ENCODE measurements at regions not wholly inside any gene's neighbourhood (a gene's known extent, or its start where the extent isn't known, plus 50 kb on each side); places are given as distances from the start of the nearest gene placed in this dataset.

DNA sequence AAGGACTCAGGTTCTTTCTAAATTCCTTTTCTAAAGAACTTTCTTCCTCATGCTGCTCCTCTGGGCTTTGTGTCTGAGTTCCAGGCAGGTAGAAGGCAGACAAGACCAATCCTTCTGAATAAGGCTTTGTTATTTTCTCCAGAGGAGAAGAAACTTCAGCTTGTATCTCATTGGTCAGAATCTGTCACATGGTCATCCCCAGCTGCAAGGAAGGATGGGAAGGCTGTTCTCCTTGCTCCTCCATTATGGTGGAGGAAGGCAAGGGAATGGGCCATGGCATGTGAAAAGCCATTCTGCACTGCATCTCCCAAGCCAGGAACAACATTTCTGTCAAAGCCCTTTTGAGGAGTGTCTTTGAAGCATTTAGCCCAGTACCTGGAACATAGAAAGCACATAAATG, 50.6 kb upstream of the NTPCR start:
- TF ChIP-seq, protein P1, sequence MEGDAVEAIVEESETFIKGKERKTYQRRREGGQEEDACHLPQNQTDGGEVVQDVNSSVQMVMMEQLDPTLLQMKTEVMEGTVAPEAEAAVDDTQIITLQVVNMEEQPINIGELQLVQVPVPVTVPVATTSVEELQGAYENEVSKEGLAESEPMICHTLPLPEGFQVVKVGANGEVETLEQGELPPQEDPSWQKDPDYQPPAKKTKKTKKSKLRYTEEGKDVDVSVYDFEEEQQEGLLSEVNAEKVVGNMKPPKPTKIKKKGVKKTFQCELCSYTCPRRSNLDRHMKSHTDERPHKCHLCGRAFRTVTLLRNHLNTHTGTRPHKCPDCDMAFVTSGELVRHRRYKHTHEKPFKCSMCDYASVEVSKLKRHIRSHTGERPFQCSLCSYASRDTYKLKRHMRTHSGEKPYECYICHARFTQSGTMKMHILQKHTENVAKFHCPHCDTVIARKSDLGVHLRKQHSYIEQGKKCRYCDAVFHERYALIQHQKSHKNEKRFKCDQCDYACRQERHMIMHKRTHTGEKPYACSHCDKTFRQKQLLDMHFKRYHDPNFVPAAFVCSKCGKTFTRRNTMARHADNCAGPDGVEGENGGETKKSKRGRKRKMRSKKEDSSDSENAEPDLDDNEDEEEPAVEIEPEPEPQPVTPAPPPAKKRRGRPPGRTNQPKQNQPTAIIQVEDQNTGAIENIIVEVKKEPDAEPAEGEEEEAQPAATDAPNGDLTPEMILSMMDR (IDR thresholded peaks at IDR 0.05): no peak
- no peak for TF ChIP-seq POLR2AphosphoS5 (IDR thresholded peaks at IDR 0.05; ENCODE audit: insufficient read depth in 1 of 2, low read depth in 1 of 2)
- TF ChIP-seq POLR2A (IDR thresholded peaks at IDR 0.05): no peak

Measured in vagina (tissue), 2 donors.